ENCODE measurements at regions not wholly inside any gene's neighbourhood (a gene's known extent, or its start where the extent isn't known, plus 50 kb on each side); places are given as distances from the start of the nearest gene placed in this dataset.
A peak's percentile ranks its signal among the peaks of the same experiment; 100 is the strongest.

- DNase-seq: no peak
These were observed 50.6 kb upstream of the GNAO1 start for GRCh38 chr16:56140645-56141044.

- DNase-seq: no peak
These were observed 54.0 kb upstream of the GNAO1 start for GRCh38 chr16:56137269-56137668.

GRCh38 chr16:56136256-56136655 lies 55.0 kb upstream of the GNAO1 start:
- no peak for DNase-seq

GRCh38 chr16:56134790-56135189 lies 56.5 kb upstream of the GNAO1 start:
- DNase-seq: no peak

- no peak for DNase-seq
These were observed 65.4 kb upstream of the GNAO1 start for GRCh38 chr16:56125922-56126321.

GRCh38 chr16:56122251-56122650 lies 69.0 kb upstream of the GNAO1 start:
- no peak for DNase-seq

GRCh38 chr16:56121156-56121500 lies 70.2 kb upstream of the GNAO1 start:
- no peak for DNase-seq

- peak; percentile 13 for DNase-seq
These were observed 70.7 kb upstream of the GNAO1 start for GRCh38 chr16:56120447-56121155.

- DNase-seq: no peak
These were observed 72.2 kb upstream of the GNAO1 start for GRCh38 chr16:56119133-56119532.

- DNase-seq: no peak
These were observed 74.7 kb upstream of the GNAO1 start for GRCh38 chr16:56116577-56116964.

- DNase-seq: no peak
These were observed 75.3 kb upstream of the GNAO1 start for GRCh38 chr16:56115817-56116576.

GRCh38 chr16:56113223-56113622 lies 78.1 kb upstream of the GNAO1 start:
- no peak for DNase-seq

- no peak for DNase-seq
These were observed 80.2 kb upstream of the GNAO1 start for GRCh38 chr16:56111100-56111499.

GRCh38 chr16:56109994-56110393 lies 81.3 kb upstream of the GNAO1 start:
- no peak for DNase-seq

GRCh38 chr16:56109205-56109604 lies 82.1 kb upstream of the GNAO1 start:
- no peak for DNase-seq

- DNase-seq: no peak
These were observed 82.6 kb upstream of the GNAO1 start for GRCh38 chr16:56108724-56109123.

- peak; percentile 25 for DNase-seq
These were observed 83.2 kb upstream of the GNAO1 start for GRCh38 chr16:56108056-56108471.

GRCh38 chr16:56106527-56106926 lies 84.8 kb upstream of the GNAO1 start:
- DNase-seq: no peak

- DNase-seq: no peak
These were observed 88.4 kb upstream of the GNAO1 start for GRCh38 chr16:56102906-56103305.

GRCh38 chr16:56102183-56102686 lies 89.1 kb upstream of the GNAO1 start:
- peak; percentile 78 for DNase-seq

GRCh38 chr16:56101480-56101879 lies 89.8 kb upstream of the GNAO1 start:
- no peak for DNase-seq

- DNase-seq: no peak
These were observed 94.0 kb upstream of the GNAO1 start for GRCh38 chr16:56097306-56097705.

- DNase-seq: no peak
These were observed 97.1 kb upstream of the GNAO1 start for GRCh38 chr16:56094231-56094630.

GRCh38 chr16:56093055-56093454 lies 98.2 kb upstream of the GNAO1 start:
- DNase-seq: no peak

- DNase-seq: no peak
These were observed 101.2 kb upstream of the GNAO1 start for GRCh38 chr16:56090076-56090475.
